Renal pelvis (tissue), 1 donor: ENCODE measurements at regions not wholly inside any gene's neighbourhood (a gene's known extent, or its start where the extent isn't known, plus 50 kb on each side); places are given as distances from the start of the nearest gene placed in this dataset.

Experiments
- DNase-seq: peaks from one replicate; pipeline ENCODE4 v3.0.0-alpha.2; 2013

DNA sequence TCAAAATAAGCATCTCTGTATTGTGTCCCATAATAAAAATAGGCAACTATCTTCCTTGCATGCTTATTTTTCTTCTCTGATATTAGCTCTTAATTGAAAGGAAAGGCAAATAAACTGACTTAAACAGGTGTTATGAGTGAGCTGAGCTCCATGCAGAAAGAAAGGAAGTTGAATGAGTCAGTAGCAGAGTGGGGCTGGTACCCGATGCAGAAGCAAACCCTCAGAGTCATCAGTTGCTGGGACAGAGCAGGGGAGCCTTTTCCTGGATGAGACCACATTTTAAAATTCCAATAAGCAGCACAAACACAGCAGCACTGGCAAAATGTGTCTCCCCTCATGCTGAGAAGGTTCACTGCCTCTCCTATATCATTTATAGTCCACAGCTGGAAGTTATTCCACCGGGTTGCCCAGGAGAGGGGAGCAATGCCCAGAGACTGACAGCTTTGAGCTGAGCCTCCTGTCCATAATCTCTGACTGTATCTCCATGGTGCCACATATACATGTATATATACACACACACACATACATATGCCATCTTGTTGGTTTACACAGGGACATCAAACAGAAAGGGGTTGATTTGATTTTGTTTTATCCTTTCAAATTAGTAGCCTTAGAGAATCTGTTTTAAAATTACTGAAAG, 274.3 kb upstream of the PPARGC1A start:
- DNase-seq: no peak

DNA sequence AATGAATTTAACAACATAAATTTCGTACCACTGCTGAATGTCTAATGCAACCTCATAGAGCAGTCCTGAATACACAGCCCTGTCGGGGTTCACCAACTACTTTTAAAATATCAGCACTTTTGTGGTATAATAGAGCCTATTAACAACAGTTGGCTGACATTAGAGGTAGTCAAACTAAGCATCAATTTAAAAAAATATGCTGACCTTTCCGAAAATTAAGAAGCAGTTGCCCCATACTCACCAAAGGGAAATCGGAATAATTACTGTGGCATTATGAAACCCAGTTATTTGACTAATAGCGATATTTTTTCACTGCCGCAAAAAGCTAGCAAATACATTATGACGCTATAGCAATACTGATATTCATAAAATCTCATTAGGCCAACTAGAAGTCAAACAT, 273.5 kb upstream of the PPARGC1A start:
- DNase-seq: no peak

DNA sequence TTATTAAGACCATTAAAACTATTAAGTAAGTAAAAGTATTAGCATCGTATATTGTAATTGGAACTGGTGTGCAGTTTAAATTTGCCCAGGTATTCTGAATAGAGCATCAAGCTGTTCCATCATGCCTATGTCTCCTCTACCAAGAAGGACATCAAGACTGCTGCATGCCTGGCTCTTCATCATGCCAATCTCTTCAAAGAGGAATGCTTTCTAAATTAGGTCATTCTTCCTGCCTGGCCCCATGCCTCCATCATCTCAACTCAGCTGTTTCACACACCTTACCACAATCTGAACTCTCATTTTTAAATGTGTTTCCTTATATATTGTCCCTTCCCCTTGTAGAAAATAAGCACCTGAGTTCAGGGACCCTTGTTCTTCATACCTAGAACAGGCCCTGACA, 270.5 kb upstream of the PPARGC1A start:
- DNase-seq: no peak

DNA sequence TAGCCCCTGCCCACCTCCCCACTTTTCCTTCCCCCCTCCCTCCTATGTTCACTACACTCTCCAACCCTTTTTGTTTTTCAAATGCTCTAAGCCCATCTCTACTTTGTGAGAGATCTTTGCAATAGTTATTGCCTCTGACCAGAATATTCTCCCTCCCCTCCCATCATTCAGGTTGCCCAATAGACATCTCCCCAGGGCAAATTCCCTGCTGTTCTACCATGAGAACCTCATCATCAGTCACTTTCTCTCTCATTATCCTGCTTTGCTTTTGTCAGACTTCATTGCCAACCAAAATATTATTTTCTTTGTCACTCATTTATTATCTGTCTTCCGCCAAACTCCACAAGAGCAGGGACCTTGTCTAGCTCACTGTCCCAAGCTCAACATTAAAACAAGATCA, 268.2 kb upstream of the PPARGC1A start:
- no peak for DNase-seq

DNA sequence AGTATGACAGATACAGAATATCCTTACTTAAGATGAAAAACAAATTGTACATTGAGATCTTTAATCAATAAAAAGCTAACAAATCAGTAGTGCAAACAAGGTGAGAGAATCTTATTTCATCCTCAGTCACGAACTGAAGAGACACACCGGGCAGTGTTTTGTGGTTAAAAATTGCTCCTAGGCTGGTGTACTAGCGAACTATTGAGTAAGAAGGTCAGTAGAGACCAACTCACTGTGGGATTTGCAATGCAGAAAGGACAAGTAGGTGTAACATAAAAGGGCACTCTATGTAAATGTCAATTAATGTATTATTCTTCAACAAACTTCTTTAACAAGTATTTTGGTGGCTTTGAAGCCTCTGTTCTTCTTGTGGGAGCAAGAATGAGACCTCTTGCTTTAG, 260.2 kb upstream of the PPARGC1A start:
- no peak for DNase-seq

DNA sequence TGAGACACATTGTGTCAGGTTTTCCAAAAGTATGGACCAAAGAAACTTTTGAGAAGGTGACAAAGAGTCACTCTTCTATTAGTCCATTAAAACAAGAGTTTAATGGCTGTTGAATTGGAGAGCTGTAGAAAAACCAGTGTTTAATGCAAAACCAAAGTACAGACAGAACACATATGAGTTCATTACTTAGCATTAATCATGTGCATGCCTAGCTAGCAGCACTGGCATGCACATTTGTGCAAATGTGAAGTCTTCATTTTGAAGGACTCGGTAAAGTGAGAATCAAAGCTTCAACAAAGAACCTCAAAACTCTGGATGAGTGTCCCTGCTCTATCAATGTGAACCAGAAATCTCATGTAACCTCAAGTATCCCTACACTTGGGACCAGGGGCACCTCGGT, 256.3 kb upstream of the PPARGC1A start:
- no peak for DNase-seq

DNA sequence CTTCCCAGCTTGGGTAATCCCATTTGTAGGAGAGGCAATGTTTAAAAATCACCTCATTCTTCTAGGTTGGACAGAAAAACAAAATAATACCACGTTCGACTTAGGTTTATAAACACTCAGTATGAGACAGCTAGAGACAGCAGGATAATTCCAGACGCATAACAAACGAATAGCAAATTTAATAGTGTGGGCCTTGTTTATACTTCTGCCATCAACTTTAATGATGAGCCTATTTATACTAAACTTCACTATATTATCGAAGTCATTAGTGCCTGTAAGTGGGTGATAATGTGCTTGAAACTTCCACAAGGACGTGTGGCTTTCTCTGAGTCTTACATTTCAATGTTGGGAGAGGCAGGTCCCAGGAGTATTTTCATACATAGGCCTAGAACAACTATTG, 255.7 kb upstream of the PPARGC1A start:
- no peak for DNase-seq

DNA sequence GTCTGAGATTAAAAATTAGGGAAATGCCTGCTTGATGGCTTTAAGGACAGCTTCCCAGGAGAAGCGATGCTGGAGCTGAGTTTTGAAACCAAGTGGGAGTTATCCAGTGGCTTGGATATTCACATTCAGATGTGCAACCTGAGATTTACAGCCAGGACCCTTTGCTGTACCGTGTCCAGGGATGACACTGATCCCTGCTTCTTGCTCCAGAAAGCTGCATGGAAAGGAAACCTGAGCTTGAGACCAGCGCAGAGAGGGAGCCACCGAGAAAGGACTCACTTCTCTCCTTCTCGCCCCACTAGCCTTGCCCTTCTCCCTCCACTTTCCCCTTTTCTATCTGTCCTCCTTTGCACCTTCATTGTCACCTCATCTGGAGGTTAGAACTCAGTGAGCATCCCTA, 254.5 kb upstream of the PPARGC1A start:
- DNase-seq: peak; percentile 64

DNA sequence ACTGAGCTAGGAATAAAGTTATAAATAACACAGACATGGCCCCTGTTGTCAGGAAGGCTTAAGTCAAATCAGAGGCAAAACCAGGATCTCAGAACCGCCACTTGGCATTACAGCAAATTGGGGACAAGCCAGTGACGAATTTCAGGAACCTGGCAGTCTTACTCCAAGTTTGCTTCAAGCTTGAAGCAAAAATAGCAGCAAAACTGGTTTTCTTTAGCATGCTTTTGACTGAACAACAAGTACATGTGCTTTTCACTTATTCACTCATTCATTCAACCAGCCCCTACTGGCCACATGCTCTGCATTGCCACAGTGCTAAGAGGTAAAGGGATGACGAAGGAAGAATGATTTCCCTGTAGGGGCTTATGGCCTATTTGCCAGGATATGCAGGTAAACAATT, 253.9 kb upstream of the PPARGC1A start:
- DNase-seq: no peak

DNA sequence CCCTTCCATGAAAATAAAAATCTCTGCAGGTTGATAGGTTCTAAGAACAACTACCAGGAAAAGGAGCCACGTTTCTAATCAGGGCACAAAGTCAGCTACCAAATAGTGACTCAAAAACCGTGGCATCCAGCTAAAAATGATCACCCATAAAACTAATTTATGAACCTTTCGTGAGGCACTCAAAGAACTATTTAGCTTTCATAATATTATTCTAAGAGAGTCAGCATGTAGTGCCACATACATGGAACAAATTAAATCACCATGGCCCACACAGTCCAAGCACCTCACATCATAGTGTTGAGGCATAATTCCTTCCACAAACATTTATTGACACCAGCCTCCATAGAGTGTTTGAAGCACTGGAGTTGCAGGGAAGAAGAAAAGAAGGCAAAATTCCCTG, 252.0 kb upstream of the PPARGC1A start:
- DNase-seq: no peak

DNA sequence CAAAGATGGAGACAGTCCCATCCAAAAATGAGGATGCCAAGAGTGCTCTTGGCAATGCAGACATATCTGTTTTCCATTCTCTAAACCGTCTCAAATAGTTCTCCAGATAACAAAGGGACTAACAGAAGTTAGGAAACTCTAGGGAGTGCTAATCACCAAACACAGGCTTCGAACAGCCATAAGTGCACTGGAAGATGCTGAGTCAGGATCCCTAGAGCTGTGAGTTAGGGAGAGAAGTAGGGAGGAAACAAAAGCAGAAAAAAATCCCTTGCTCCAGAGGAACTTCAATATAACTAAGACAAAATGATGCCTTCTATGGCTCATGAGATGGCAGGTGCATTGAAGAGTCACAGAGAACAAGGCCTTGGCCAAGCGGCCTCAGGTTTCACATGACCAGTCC, 251.0 kb upstream of the PPARGC1A start:
- DNase-seq: no peak

DNA sequence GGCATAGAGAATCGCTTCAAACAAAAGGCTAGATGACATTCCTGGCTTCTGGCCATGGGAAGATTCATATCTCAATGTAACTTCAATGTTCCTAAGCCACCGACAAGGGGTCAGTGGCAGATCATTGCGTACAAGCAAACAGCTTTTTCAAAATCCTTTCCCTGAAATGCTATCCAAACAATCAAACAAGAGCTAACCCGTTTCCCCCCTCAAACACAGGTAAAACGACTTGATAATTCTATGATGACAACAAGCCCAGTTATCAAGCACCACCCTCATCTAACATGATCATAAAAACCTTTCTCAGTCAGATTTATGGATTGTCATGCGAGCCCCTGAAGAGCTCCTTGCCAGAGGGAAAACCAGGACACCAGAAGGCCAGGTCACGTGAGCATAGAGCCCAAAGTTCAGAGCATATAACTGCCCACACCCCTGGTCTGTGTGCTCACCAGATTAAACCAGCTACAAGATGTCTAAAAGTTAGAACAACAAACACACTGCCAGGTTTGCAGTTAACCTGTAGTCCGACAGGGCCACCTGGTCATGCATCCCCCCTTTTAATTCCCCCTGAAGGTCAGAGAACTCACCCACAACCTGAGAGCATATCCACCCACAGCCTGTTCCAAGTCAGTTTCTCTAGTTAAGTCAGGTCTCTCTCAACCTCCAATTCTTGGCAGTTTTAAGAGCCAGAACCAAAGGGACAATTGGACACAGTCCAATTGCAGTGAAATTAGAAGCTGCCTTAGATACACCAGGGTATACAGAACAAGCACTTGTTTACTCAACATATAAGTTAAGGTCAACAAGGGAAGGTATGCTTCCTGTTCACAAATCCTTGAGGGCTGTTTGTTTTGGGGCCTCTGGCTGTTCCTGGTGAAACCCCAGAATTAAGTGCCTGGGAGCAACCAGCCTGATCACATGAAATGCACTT, 248.1 kb upstream of the PPARGC1A start:
- DNase-seq: peak; percentile 40

DNA sequence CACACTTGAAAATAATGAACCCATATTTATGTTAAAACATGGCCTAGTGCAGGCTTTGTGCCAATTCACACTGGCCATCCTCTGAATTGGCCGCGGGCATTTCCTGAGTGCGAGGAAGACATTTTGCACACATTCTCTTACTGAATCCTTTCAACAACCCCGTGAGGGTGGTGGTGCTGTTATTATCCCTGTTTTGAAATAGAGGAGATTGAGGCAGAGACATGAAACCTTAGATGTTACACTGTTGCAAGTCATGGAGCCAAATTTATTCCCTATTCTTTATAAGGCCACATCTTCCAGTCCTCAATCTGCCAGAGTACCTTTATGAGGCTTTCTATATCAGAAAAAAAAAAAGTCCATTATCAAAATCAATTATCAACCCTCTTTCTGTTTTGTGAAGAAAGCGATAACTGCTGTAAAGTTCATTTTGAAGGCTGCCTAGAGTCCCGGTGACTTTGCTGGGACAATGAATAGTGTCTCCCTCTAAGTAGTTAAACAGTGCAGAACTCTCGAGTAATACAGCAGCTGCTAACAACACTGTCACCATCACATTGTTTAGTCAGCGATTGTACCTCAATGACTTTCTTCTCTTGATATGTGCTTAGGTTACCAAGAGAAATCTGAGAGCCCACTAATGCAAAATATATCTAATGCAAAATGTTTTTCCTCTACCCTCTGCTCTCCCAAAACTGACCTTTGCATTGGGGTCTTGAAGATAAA, 242.3 kb upstream of the PPARGC1A start:
- no peak for DNase-seq

DNA sequence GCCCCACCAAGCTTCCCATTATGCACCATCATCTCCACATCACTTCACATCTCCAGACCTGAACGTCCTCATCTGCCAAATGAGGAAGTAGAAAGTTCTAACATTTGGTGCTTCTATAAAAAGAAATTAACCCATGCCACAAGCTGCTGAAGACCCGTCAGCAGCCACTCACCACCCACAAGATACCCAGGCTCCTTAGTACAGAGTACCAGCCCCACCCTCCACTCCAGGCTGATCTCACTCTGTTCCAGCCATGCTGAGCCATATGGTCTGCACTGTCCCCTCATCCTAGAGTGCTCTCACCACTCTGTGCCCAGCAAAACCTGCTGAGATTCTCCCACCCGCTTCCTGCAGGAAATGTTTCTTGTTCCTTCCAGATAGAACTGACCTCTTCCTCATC, 240.8 kb upstream of the PPARGC1A start:
- no peak for DNase-seq

DNA sequence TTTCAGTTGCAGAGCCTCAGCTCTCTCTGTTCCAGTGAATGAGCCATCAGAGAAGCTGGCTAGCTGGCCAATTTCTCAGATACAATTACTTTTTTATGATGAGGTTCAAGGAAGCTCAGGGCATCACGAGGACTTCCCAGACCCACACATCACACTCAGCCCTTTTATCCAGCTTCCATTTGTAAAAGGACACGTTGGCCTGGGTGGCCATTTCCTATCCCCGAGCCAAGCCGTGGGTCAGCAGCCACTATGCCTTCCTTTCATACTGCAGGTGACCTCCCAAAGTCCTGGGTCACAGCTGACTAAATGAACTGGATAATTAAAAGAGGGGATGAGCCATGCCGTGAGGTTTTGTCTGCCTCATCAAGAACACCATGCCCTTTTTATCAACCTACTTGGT, 236.9 kb upstream of the PPARGC1A start:
- no peak for DNase-seq

DNA sequence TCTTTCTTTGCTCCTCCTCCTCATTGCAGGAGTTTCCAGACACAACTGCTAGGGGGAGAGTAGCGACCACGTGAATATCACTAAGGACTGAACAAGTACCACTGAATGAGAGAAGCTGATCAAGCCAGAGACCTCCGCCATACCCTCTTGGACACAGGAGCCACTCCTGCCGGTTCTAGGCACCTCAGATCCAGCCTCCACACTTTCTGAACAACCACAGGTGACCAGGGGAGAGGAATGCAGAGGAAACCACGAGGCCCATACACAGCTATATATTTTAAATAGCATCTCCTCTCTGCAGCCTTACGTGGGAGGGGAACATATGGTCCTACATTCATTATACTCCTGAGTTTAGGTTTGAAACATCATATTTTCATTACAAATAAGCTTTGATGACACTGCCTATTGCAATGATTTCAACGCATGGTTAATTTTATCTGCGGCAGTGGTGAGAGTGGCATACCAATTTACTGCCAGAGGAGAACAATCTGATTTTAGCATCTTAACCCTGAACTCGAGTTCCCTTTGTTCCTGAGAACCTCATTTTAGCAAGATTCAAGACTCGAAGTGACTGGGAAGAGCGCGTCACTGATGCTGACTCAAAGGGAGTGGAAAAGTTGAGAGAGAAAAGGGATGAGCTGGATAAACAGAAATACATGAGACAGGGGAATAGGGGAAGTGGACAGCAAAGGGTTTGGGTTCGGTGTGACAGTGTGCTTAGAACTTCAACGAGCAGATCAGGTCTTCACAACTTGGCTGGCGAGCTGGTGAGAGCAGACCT, 231.7 kb upstream of the PPARGC1A start:
- DNase-seq: no peak

DNA sequence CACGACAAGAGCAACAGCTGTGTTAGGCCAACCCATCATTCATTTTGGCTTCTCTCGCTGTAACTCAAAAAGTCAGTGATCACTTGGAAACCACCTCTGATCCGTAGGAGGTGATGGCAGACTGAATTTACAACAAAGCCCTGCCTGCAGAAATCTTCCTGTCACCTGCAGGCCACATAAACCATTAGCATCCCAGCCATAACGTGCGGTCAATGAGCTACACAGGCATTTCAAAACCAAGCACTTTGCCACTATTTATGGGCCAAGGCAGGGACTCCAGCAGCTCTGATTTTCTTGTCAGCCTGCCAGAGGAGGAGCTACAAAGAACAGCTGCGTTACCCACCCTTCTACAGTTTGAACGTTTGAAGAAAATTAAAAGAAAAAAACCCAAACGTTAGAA, 228.1 kb upstream of the PPARGC1A start:
- no peak for DNase-seq

DNA sequence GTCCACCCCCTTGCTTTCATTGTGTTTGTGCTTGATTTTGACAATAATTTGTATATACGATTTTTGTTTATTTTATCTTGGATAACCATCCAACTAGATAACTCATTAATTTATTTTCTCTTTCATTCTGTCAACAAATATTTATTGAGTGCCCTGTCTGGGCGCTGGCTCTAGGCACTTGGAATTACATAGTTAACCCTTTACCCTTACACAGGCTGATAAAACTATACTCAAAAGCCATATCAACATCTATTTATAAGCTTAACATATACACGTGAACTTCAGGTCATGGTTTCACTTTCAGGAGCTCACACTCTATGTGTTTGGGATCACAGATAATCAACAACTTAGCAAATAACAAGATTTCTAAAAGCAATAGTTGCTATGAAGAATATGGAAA, 226.3 kb upstream of the PPARGC1A start:
- DNase-seq: no peak

DNA sequence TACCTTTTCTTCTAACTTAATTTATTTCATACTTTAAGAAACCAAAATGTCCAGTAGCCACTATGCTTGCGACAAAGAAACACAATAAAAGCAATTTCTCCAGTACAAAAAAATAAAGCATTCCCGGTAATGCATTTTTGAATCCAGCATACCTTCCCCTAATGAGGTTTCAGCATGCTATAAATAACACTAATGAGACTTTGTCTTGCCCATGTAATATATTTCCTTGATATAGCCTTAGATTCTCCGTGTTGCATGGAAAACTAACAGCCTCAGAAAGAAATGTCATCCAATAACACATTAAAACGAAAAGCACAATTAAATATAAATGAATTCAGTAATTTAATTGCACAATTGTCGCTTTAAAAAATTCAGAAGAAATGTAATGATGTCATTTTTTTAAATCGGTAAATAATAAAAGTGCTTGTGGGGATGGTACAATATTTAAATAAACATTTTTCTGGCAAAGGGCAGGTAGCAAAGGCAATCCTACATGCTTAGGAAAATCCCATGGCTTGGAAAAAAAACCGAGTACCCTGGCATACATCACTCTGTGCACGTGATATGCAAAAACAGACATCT, 225.2 kb upstream of the PPARGC1A start:
- no peak for DNase-seq

DNA sequence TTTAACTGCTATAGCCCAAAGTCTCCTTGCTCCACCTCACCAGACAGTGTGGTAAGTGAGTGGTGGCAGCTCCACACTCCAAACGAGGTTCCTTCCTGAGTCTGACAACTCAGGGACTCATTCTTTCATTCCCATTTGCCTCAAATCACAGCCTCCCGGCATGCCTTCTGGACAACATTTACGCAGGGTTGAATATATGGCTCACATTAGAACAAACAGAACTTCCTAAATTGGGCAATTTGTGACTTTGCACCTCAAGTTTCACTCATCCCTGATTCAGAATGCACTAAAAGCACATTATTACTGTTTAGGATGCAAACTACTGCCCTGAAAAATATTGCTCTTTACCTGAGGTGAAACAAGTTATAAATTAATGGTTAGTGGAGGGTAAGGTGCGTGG, 224.6 kb upstream of the PPARGC1A start:
- no peak for DNase-seq

DNA sequence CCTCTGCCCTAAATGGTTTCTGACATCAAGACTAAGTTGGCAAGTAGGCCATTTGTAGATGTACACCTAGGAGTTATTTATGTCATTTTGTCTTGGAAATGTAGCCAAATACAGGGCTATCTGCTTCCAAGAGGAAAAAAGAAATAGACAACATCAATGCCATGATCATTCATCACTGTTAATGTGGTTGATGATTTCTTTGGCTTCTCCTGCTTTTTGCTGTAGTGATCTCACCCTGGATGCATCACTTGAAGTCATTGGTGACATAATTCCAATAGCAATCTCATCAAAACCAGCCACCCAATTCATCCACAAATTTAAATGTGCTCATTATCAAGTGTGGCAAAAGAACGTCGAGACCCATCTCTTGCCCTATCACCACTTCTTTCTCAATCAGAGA, 222.6 kb upstream of the PPARGC1A start:
- no peak for DNase-seq

DNA sequence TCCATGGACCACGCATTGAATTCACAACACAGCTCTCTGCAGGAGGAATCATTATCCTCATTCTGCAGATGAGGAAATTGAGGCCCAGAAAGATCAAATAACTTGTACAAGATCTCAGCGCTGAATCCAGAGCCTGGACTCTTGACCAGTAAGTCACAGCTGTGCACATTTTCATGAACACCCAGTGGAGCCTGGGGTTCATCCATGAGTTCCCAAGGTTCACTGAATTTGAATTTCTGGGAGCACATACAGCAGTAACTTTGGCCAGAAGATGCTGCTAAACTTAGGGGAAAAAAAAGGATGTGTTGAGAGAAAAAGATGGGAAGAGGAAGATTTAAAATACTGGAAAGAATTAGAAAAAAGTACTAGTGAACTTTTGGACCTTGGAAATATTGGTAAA, 218.7 kb upstream of the PPARGC1A start:
- no peak for DNase-seq
